OCI-LY1 (cell line): ENCODE measurements at regions not wholly inside any gene's neighbourhood (a gene's known extent, or its start where the extent isn't known, plus 50 kb on each side); places are given as distances from the start of the nearest gene placed in this dataset.

ENCODE experiments used
- EZH2 ChIP-seq: fragments of 200-600 bp; sonication (generic), shearing (Covaris generic); IDR thresholded peaks from 2 replicates; pipeline ENCODE4 v1.8.0; 2017; ENCODE audit warnings: borderline replicate concordance, mixed run types, mild to moderate bottlenecking, antibody characterized with exemption, low read length, moderate library complexity, mixed read lengths
- TF ChIP-seq, protein P1 (sequence below): fragments of 200-600 bp; sonication (generic), shearing (Covaris generic); IDR thresholded peaks from 2 replicates; pipeline ENCODE4 v1.5.1; 2017; ENCODE audit warnings: mild to moderate bottlenecking, antibody characterized with exemption, low read length, moderate library complexity, mixed read lengths

DNA sequence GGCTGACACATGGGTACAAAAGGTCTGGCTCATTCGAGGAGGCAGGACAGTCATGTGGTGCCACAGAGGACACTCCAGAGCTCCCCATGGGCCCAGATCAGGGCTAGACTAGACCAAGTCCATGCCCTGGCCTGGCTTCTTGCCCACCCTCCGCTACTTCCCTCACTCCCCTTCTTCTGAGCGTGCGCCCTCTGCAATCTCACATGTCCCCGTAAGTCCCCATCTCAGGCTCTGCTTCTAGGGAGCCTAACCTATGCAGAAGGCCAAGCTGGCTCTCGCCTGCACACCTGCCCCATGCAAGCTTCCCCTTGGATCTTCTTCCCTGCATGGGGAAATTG lies 553.6 kb downstream of the PTPRU start:
- TF ChIP-seq, protein P1, sequence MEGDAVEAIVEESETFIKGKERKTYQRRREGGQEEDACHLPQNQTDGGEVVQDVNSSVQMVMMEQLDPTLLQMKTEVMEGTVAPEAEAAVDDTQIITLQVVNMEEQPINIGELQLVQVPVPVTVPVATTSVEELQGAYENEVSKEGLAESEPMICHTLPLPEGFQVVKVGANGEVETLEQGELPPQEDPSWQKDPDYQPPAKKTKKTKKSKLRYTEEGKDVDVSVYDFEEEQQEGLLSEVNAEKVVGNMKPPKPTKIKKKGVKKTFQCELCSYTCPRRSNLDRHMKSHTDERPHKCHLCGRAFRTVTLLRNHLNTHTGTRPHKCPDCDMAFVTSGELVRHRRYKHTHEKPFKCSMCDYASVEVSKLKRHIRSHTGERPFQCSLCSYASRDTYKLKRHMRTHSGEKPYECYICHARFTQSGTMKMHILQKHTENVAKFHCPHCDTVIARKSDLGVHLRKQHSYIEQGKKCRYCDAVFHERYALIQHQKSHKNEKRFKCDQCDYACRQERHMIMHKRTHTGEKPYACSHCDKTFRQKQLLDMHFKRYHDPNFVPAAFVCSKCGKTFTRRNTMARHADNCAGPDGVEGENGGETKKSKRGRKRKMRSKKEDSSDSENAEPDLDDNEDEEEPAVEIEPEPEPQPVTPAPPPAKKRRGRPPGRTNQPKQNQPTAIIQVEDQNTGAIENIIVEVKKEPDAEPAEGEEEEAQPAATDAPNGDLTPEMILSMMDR = no peak
- no peak for TF ChIP-seq EZH2
